ENCODE measurements at regions not wholly inside any gene's neighbourhood (a gene's known extent, or its start where the extent isn't known, plus 50 kb on each side); places are given as distances from the start of the nearest gene placed in this dataset.

- no peak for DNase-seq
These were observed 147.2 kb downstream of the DACT1 start for GRCh38 chr14:58784931-58785330.

- DNase-seq = no peak
These were observed 147.9 kb downstream of the DACT1 start for GRCh38 chr14:58785701-58786100.

GRCh38 chr14:58787592-58787991 lies 149.8 kb downstream of the DACT1 start:
- DNase-seq = no peak

- no peak for DNase-seq
These were observed 151.1 kb downstream of the DACT1 start for GRCh38 chr14:58788655-58789503.

- DNase-seq = no peak
These were observed 152.0 kb downstream of the DACT1 start for GRCh38 chr14:58789736-58790135.

- DNase-seq = no peak
These were observed 154.7 kb downstream of the DACT1 start for GRCh38 chr14:58792416-58792815.

GRCh38 chr14:58793131-58793740 lies 155.5 kb downstream of the DACT1 start:
- no peak for DNase-seq

- no peak for DNase-seq
These were observed 157.4 kb downstream of the DACT1 start for GRCh38 chr14:58794993-58795762.

GRCh38 chr14:58796242-58797009 lies 158.7 kb downstream of the DACT1 start:
- DNase-seq = peak; percentile 42

- no peak for DNase-seq
These were observed 159.3 kb downstream of the DACT1 start for GRCh38 chr14:58797010-58797429.

GRCh38 chr14:58798173-58798572 lies 160.4 kb downstream of the DACT1 start:
- no peak for DNase-seq

GRCh38 chr14:58801086-58801485 lies 163.3 kb downstream of the DACT1 start:
- no peak for DNase-seq

GRCh38 chr14:58805057-58805456 lies 167.3 kb downstream of the DACT1 start:
- DNase-seq = peak; percentile 79

GRCh38 chr14:58805605-58806409 lies 168.0 kb downstream of the DACT1 start:
- DNase-seq = peak; percentile 84

GRCh38 chr14:58807191-58807590 lies 169.4 kb downstream of the DACT1 start:
- no peak for DNase-seq

GRCh38 chr14:58808828-58809227 lies 171.1 kb downstream of the DACT1 start:
- peak; percentile 66 for DNase-seq

- DNase-seq = no peak
These were observed 171.8 kb downstream of the DACT1 start for GRCh38 chr14:58809520-58809919.

GRCh38 chr14:58812050-58812910 lies 174.5 kb downstream of the DACT1 start:
- peak; percentile 36 for DNase-seq

- no peak for DNase-seq
These were observed 176.0 kb downstream of the DACT1 start for GRCh38 chr14:58813745-58814144.

- no peak for DNase-seq
These were observed 176.7 kb downstream of the DACT1 start for GRCh38 chr14:58814466-58814865.

GRCh38 chr14:58815161-58815701 lies 177.5 kb downstream of the DACT1 start:
- peak; percentile 36 for DNase-seq

All from NCI-H510A treated with DMSO at 0.1 percent for 48 hours (cell line).